ENCODE measurements at regions not wholly inside any gene's neighbourhood (a gene's known extent, or its start where the extent isn't known, plus 50 kb on each side); places are given as distances from the start of the nearest gene placed in this dataset.

GRCh38 chr21:27412530-27412929, 445.6 kb upstream of the ADAMTS5 start:
- TF ChIP-seq, protein P1, sequence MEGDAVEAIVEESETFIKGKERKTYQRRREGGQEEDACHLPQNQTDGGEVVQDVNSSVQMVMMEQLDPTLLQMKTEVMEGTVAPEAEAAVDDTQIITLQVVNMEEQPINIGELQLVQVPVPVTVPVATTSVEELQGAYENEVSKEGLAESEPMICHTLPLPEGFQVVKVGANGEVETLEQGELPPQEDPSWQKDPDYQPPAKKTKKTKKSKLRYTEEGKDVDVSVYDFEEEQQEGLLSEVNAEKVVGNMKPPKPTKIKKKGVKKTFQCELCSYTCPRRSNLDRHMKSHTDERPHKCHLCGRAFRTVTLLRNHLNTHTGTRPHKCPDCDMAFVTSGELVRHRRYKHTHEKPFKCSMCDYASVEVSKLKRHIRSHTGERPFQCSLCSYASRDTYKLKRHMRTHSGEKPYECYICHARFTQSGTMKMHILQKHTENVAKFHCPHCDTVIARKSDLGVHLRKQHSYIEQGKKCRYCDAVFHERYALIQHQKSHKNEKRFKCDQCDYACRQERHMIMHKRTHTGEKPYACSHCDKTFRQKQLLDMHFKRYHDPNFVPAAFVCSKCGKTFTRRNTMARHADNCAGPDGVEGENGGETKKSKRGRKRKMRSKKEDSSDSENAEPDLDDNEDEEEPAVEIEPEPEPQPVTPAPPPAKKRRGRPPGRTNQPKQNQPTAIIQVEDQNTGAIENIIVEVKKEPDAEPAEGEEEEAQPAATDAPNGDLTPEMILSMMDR (IDR thresholded peaks at IDR 0.05; ENCODE audit: low read length, missing control alignments): no peak
- DNase-seq (ENCODE audit: low read depth): no peak
- H3K4me3 ChIP-seq (replicated peaks; ENCODE audit: low read depth, low read length): no peak overlapping the region

GRCh38 chr21:27408826-27409225, 441.9 kb upstream of the ADAMTS5 start:
- no peak for DNase-seq (ENCODE audit: low read depth)
- H3K4me3 ChIP-seq (replicated peaks; ENCODE audit: low read depth, low read length): no peak overlapping the region
- TF ChIP-seq, protein P1 (IDR thresholded peaks at IDR 0.05; ENCODE audit: low read length, missing control alignments): no peak

DNA sequence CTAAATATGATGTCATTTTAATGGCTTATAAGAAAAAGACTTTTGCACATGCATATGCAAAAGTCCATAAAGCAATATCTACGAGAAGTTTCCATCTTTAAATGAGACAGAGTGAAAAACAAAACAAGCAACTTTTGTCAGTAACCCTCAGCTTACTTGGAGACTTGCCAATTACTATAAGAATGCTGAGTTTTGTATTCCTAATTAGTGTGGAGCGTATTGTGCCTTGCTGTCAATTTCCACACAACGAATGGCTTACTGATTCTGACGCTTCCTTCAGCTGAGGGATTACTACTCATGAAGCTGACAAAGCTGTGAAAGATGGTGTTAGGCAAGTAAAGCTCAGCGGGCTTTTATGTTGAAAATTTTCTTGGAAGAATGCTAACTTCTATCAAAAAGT, 440.4 kb upstream of the ADAMTS5 start:
- TF ChIP-seq, protein P1 (IDR thresholded peaks at IDR 0.05; ENCODE audit: low read length, missing control alignments): no peak
- DNase-seq (ENCODE audit: low read depth): no peak
- H3K4me3 ChIP-seq (replicated peaks; ENCODE audit: low read depth, low read length): no peak overlapping the region

DNA sequence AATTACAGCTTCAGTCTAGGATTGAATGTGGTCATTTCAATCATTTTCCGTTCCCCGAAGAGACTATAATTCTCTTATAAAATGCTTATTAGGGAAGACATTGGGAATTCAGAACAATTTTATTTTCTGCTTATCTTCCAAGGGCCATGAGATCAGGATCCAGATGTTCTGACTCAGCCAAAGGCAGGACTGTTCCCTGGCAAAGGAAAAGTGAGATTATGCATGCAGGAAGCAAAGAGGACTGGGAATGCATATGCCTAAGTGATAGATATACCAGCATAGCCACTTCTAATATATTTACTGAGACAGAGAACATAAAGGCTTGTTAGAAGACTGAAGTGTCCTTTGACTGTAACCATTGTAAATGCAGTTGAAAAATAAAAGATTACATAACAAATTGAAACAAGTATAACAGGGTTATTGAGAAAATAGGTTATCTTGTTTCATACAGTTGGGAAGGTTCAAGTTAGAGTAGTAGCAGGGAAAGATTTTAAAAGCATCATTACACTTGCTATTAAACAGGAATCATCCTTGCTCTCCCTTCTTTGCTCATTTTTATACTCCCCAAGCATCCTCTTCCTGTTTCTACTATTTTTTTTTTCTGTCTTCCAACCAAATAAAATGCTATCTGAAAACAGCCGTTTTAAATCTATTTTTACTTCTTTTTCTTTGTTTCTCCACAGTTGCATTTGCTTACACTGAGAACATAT, 439.6 kb upstream of the ADAMTS5 start:
- peak; percentile 58 for DNase-seq (ENCODE audit: low read depth)

DNA sequence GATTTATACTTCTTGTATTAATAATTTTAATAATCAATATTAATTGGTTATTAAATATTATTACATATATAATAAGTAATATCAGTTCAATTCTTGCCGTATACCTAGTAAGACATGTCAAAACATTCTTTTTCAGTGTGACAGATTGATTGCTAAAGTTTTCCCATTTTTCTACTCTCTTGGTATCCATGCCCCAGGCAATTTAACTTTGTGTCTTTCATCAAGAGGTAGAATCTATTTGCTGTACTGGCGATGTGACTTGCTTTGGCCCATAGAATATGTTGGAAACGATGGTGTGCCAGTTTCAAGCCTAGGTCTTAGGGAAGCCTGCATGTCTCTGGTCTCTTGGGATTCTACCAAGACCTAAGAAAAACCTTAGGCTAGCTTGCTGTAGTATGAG, 436.1 kb upstream of the ADAMTS5 start:
- TF ChIP-seq, protein P1 (IDR thresholded peaks at IDR 0.05; ENCODE audit: low read length, missing control alignments): no peak
- no peak for DNase-seq (ENCODE audit: low read depth)
- H3K4me3 ChIP-seq (replicated peaks; ENCODE audit: low read depth, low read length): no peak overlapping the region

More for the DNA sequence above, 439.6 kb upstream of the ADAMTS5 start:
- H3K4me3 ChIP-seq (replicated peaks; ENCODE audit: low read depth, low read length): no peak overlapping the region
- TF ChIP-seq, protein P1 (IDR thresholded peaks at IDR 0.05; ENCODE audit: low read length, missing control alignments): no peak

- TF ChIP-seq, protein P1 (IDR thresholded peaks at IDR 0.05; ENCODE audit: low read length, missing control alignments): no peak
- no peak overlapping the region for H3K4me3 ChIP-seq (replicated peaks; ENCODE audit: low read depth, low read length)
- DNase-seq (ENCODE audit: low read depth): no peak
These were observed 433.2 kb upstream of the ADAMTS5 start for GRCh38 chr21:27400045-27400444.

DNA sequence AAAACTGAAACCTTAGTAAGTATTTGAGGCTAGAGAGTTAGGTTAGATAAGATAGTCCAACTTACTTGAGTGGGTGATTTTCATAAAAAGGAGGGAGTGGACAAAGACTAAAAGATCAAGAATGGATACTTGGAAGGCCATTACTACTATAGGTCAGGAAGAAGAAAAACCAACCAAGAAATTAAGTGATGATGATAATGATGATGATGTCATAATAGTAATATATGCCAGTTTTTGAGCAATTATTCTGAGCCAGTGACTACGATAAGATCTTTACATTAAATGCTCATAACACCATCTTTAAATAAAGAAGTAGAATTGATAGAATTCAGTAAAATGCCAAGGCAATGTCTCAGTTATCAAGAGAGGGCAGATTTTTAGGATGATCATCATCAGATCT, 430.7 kb upstream of the ADAMTS5 start:
- TF ChIP-seq, protein P1 (IDR thresholded peaks at IDR 0.05; ENCODE audit: low read length, missing control alignments): no peak
- H3K4me3 ChIP-seq (replicated peaks; ENCODE audit: low read depth, low read length): no peak overlapping the region
- no peak for DNase-seq (ENCODE audit: low read depth)
